ENCODE measurements at regions not wholly inside any gene's neighbourhood (a gene's known extent, or its start where the extent isn't known, plus 50 kb on each side); places are given as distances from the start of the nearest gene placed in this dataset.

DNA sequence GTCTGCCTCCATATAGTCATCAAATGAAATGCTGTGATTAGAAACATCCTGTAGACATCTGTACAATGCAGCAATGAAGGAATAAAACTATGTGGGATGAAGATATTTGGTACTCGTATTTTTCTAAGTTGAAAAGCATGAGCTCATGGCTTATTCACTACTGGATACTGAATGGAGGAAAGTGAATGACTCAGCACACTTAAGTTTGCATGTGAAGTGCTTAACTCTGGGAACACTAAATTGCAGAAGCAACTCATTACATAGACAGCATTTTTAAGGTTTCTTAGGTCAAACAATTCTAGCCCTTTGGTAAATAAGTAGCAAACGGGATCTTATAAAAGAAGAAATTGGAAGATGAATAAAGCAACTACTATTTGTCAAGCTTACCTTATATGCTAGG is 429.0 kb upstream of the MIR17HG start:
- TF ChIP-seq, protein P1, sequence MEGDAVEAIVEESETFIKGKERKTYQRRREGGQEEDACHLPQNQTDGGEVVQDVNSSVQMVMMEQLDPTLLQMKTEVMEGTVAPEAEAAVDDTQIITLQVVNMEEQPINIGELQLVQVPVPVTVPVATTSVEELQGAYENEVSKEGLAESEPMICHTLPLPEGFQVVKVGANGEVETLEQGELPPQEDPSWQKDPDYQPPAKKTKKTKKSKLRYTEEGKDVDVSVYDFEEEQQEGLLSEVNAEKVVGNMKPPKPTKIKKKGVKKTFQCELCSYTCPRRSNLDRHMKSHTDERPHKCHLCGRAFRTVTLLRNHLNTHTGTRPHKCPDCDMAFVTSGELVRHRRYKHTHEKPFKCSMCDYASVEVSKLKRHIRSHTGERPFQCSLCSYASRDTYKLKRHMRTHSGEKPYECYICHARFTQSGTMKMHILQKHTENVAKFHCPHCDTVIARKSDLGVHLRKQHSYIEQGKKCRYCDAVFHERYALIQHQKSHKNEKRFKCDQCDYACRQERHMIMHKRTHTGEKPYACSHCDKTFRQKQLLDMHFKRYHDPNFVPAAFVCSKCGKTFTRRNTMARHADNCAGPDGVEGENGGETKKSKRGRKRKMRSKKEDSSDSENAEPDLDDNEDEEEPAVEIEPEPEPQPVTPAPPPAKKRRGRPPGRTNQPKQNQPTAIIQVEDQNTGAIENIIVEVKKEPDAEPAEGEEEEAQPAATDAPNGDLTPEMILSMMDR (IDR thresholded peaks at IDR 0.05; ENCODE audit: insufficient read depth, low read length) = no peak
- DNase-seq (ENCODE audit: low read depth) = peak; percentile 0
- H3K4me3 ChIP-seq (ENCODE audit: low read depth, low read length) = no peak overlapping the region

DNA sequence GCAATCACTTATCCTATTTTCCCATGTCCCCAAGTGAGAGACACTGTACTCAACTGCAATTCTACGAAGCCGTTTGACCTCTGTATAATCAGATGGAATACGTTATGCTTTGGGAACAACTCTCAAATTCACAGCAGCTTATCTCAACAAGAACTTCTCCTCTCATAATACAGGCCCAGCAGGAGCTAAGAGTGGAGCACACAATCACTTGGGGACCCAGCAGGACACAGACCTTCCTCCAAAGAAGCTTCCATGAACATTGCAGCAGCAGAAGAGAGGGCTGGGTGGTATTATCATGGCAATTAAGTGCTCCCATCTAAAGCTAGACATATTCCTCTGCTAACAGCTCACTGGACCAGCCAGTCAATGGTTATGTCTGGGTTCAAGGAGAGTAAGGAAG is 428.3 kb upstream of the MIR17HG start:
- DNase-seq (ENCODE audit: low read depth) = no peak
- TF ChIP-seq, protein P1 (IDR thresholded peaks at IDR 0.05; ENCODE audit: insufficient read depth, low read length) = no peak

DNA sequence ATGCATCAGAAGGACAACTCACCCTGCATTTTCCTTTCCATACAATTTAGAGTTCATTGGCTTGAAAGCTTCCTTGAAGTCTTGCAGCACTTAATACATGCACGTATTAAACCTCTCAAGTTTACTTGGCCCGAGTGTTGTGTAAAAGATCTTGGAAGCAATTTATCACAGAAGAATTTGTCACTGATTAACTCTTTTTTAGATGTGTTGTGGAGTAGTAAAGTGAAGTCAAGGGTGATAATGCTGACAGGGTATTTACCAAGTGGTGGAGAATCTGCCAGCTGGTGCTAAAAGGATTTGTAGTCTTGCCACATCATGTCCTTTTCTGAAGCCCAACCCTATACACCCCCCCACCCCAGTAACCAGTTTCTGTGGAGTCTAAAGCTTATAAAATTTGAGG is 421.0 kb upstream of the MIR17HG start:
- no peak for DNase-seq (ENCODE audit: low read depth)
- no peak overlapping the region for H3K4me3 ChIP-seq (ENCODE audit: low read depth, low read length)
- TF ChIP-seq, protein P1 (IDR thresholded peaks at IDR 0.05; ENCODE audit: insufficient read depth, low read length) = no peak

More for the DNA sequence above, 428.3 kb upstream of the MIR17HG start:
- H3K4me3 ChIP-seq (ENCODE audit: low read depth, low read length) = no peak overlapping the region

DNA sequence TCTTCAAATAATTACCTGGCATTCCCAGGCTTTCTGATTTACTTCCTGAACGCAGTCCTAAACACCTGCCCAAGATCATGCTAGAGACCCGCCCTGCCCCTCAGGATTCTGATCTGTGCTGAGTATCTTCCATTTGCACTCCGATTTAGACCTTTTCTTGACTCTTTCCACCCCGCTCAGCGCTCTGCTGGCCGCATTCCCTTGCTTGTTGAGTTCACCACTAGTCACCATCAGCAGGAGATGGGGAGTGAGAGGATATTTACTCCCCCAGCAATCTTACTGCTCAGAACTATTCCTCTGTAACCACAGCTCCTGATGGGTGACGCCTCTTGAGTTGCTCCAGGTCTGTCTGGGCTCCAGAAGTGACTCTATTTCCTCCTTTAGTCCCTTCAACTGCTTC is 419.4 kb upstream of the MIR17HG start:
- TF ChIP-seq, protein P1 (IDR thresholded peaks at IDR 0.05; ENCODE audit: insufficient read depth, low read length) = no peak
- H3K4me3 ChIP-seq (ENCODE audit: low read depth, low read length) = no peak overlapping the region
- no peak for DNase-seq (ENCODE audit: low read depth)

GRCh38 chr13:90933097-90933826 is 414.2 kb upstream of the MIR17HG start:
- no peak overlapping the region for H3K4me3 ChIP-seq (ENCODE audit: low read depth, low read length)
- TF ChIP-seq, protein P1 (IDR thresholded peaks at IDR 0.05; ENCODE audit: insufficient read depth, low read length) = no peak
- DNase-seq (ENCODE audit: low read depth) = no peak

GRCh38 chr13:90934741-90935140 is 412.7 kb upstream of the MIR17HG start:
- TF ChIP-seq, protein P1 (IDR thresholded peaks at IDR 0.05; ENCODE audit: insufficient read depth, low read length) = no peak
- no peak overlapping the region for H3K4me3 ChIP-seq (ENCODE audit: low read depth, low read length)
- DNase-seq (ENCODE audit: low read depth) = no peak

DNA sequence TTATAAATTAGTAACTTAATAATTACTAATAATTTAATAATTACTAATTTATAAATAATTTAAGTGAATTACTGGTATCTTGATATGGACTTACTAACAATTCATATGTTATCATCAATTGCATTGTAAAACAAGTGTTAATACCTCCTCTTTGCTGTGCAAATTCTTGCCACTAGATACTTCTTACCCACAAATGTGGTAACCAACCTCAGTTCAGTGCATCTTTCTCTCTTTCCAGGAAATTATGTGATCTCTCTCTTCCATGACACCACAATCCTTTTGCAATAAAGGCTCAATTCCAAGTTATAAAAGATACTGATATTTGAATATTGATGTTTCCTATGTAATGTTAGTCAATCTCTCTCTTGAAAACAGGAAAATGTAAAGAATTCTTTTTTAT is 408.6 kb upstream of the MIR17HG start:
- TF ChIP-seq, protein P1 (IDR thresholded peaks at IDR 0.05; ENCODE audit: insufficient read depth, low read length) = no peak
- no peak overlapping the region for H3K4me3 ChIP-seq (ENCODE audit: low read depth, low read length)
- no peak for DNase-seq (ENCODE audit: low read depth)
